ENCODE measurements at regions not wholly inside any gene's neighbourhood (a gene's known extent, or its start where the extent isn't known, plus 50 kb on each side); places are given as distances from the start of the nearest gene placed in this dataset.

DNA sequence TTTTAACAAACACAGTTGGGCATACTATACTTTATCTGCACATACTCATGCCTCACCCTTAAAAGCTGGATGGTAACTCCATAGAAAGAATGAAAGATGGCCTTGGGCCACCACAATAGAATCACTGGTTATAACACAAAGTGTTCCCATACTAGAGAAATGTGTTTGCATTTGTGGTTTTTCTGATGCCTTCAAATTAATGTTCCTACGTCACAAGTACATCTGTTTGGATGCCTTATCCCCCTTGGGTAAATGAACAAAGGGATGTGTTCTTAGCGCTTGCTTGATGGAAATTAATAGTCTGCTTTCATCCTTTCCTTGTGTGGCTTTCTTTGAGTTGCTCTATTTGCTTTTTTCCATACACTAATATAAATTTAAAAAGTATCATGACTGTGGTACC, 291.1 kb upstream of the PDE4D start:
- H3K4me3 ChIP-seq: no peak overlapping the region
- 0 to 100% (median 70%) methylated on average over 1 to 2 of the region's 2 CpGs; no CpG with 5 or more reads in 2 of the 10 experiments for WGBS, 10 experiments
- in situ Hi-C loops (cut with MboI; ENCODE audit: low pct_unique_long_range_greater_than_20kb in 2 of 9, low sequenced_read_pairs in 9 of 9, unreplicated experiment in 9 of 9): no loop called here
- H3K4me1 ChIP-seq (replicated peaks in 1 of 2): no peaks in the 10 kb centered on the region
- ATAC-seq (replicated peaks in 6 of 8): peak in 1 of 8 experiments; percentile 37
- H3K27ac ChIP-seq: no peak overlapping the region

DNA sequence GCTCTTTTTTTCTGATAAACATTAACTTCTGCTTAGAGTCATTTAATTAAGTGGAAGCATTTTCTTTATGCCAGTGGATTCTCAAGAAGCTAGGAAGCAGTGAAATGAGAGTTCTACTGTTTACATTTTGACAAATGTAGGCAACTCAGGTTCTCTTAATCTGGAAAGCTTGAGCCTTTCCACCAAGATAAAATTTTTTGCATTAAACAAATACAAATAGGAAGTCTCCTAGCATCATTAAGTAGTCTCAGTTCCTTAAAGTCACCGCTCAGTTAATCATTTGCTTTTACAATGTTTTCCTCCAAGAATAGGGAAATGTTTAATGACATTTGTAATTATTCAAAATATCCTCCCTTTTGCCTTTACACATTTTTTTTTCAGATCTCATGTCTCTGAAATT, 290.4 kb upstream of the PDE4D start:
- H3K4me1 ChIP-seq (replicated peaks in 1 of 2): no peaks in the 10 kb centered on the region
- WGBS, 10 experiments: 43 to 100% (median 93%) methylated on average over 1 of the region's 1 CpG; no CpG with 5 or more reads in 1 of the 10 experiments
- in situ Hi-C loops (cut with MboI; ENCODE audit: low pct_unique_long_range_greater_than_20kb in 2 of 9, low sequenced_read_pairs in 9 of 9, unreplicated experiment in 9 of 9): no loop called here
- no peak overlapping the region for H3K4me3 ChIP-seq
- H3K27ac ChIP-seq: no peak overlapping the region
- ATAC-seq (replicated peaks in 6 of 8): no peak

- in situ Hi-C loops (cut with MboI; ENCODE audit: low pct_unique_long_range_greater_than_20kb in 2 of 9, low sequenced_read_pairs in 9 of 9, unreplicated experiment in 9 of 9): no loop called here
- 0 to 83% (median 67%) methylated on average over 1 of the region's 1 CpG; no CpG with 5 or more reads in 1 of the 10 experiments for WGBS, 10 experiments
These were observed 284.6 kb upstream of the PDE4D start for GRCh38 chr5:60178101-60178500.

DNA sequence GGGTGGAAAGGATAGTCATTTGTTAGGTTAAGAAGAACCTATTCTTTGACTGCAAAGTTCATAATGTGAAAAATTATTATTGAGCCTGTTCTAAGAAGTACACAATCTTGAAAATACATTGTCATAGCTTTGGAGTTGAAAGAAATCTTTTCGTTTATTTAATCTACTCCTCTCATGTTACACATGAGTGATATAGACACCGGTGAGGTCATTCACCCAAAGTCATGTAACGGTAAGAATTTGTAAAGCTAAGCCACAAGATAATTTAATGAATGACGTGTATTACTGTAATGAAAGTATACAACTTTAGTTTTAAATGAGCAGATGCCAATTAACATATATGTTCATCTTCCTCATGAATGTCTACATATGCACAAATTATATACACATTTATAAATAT, 284.1 kb upstream of the PDE4D start:
- no peak for ATAC-seq (replicated peaks in 6 of 8)

More at GRCh38 chr5:60178101-60178500, 284.6 kb upstream of the PDE4D start:
- H3K4me1 ChIP-seq (replicated peaks in 1 of 2): no peaks in the 10 kb centered on the region
- H3K27ac ChIP-seq: no peak overlapping the region
- ATAC-seq (replicated peaks in 6 of 8): peak in 1 of 8 experiments; percentile 35
- no peak overlapping the region for H3K4me3 ChIP-seq

DNA sequence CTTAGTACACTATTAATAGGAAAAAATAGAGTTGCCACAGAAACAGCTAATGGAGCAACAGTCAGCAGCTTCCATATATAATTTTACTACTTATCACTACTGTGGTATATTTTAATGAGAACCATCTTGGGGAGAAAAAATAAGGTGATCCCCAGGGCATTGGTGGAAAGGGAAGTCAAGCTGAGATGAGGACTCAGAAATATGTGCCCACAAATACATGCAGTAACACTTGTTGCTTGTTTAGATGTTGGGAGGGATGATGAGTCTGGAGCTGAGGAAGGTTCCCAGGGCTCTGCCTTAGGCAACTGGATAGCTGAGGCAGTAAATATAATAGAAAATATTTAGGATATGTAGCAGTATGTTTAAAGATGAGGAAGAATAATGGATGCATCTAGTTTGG, 280.1 kb upstream of the PDE4D start:
- no peak for ATAC-seq (replicated peaks in 6 of 8)
- in situ Hi-C loops (cut with MboI; ENCODE audit: low pct_unique_long_range_greater_than_20kb in 2 of 9, low sequenced_read_pairs in 9 of 9, unreplicated experiment in 9 of 9): loop anchor here in 1 of 9 experiments (25.0 kb wide), 1 partner anchor 361 kb away; no protein-coding TSS in a partner anchor
- Histone ChIP-seq H3K4me3 (no peak overlapping the region), H3K27ac (no peak overlapping the region), H3K4me1 (replicated peaks in 1 of 2) (no peaks in the 10 kb centered on the region)

More for the DNA sequence above, 284.1 kb upstream of the PDE4D start:
- no peak overlapping the region for H3K27ac ChIP-seq
- in situ Hi-C loops (cut with MboI; ENCODE audit: low pct_unique_long_range_greater_than_20kb in 2 of 9, low sequenced_read_pairs in 9 of 9, unreplicated experiment in 9 of 9): no loop called here
- no peaks in the 10 kb centered on the region for H3K4me1 ChIP-seq (replicated peaks in 1 of 2)
- no peak overlapping the region for H3K4me3 ChIP-seq
- 3 to 100% (median 72%) methylated on average over 1 to 4 of the region's 4 CpGs; no CpG with 5 or more reads in 2 of the 10 experiments for WGBS, 10 experiments

- H3K4me1 ChIP-seq (replicated peaks in 1 of 2): no peaks in the 10 kb centered on the region
- no peak overlapping the region for H3K4me3 ChIP-seq
- ATAC-seq (replicated peaks in 6 of 8): peak in 3 of 8 experiments; percentile 24 to 91 (median 82)
- in situ Hi-C loops (cut with MboI; ENCODE audit: low pct_unique_long_range_greater_than_20kb in 2 of 9, low sequenced_read_pairs in 9 of 9, unreplicated experiment in 9 of 9): loop anchor here in 1 of 9 experiments (25.0 kb wide), 1 partner anchor 351 kb away; no protein-coding TSS in a partner anchor
- WGBS, 10 experiments: 0 to 100% (median 73%) methylated on average over 1 of the region's 1 CpG; no CpG with 5 or more reads in 3 of the 10 experiments
- H3K27ac ChIP-seq: no peak overlapping the region
These were observed 270.2 kb upstream of the PDE4D start for GRCh38 chr5:60163762-60164161.

DNA sequence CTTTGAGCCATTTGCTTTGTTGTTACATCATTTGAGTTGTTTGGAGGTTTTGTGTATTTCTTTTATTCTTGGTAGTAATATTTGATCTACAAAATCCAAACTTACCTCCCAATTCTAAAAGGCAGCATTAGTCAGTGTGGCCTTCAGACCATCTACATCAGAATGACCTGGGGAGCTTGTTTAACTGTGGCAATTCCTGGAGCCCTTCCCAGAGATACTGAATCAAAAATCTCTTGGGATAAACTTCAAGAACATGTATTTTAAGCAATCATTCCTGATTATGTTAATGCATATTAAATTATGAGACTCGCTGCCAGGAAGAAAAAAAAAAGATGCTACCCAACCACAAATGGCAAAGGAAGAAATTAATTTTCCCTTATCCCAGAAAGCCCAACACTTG, 268.9 kb upstream of the PDE4D start:
- Histone ChIP-seq H3K27ac (no peak overlapping the region), H3K4me1 (replicated peaks in 1 of 2) (no peaks in the 10 kb centered on the region), H3K4me3 (no peak overlapping the region)
- in situ Hi-C loops (cut with MboI; ENCODE audit: low pct_unique_long_range_greater_than_20kb in 2 of 9, low sequenced_read_pairs in 9 of 9, unreplicated experiment in 9 of 9): loop anchor here in 1 of 9 experiments (25.0 kb wide), 1 partner anchor 350 kb away; no protein-coding TSS in a partner anchor
- 11 to 100% (median 43%) methylated on average over 1 of the region's 1 CpG; no CpG with 5 or more reads in 3 of the 10 experiments for WGBS, 10 experiments
- ATAC-seq (replicated peaks in 6 of 8): no peak

GRCh38 chr5:60161340-60161934, 267.9 kb upstream of the PDE4D start:
- peak in 2 of 8 experiments; percentile 23 to 28 for ATAC-seq (replicated peaks in 6 of 8)
- in situ Hi-C loops (cut with MboI; ENCODE audit: low pct_unique_long_range_greater_than_20kb in 2 of 9, low sequenced_read_pairs in 9 of 9, unreplicated experiment in 9 of 9): loop anchor here in 1 of 9 experiments (25.0 kb wide), 1 partner anchor 349 kb away; no protein-coding TSS in a partner anchor
- Histone ChIP-seq H3K4me1 (replicated peaks in 1 of 2) (no peaks in the 10 kb centered on the region), H3K4me3 (no peak overlapping the region), H3K27ac (no peak overlapping the region)
- WGBS, 10 experiments: 0 to 93% (median 62%) methylated on average over 1 to 3 of the region's 3 CpGs

GRCh38 chr5:60149081-60149480, 255.6 kb upstream of the PDE4D start:
- no peaks in the 10 kb centered on the region for H3K4me1 ChIP-seq (replicated peaks in 1 of 2)
- H3K27ac ChIP-seq: no peak overlapping the region
- WGBS, 10 experiments: 33 to 100% (median 62%) methylated on average over 1 to 3 of the region's 3 CpGs; no CpG with 5 or more reads in 1 of the 10 experiments
- no peak for ATAC-seq (replicated peaks in 6 of 8)
- in situ Hi-C loops (cut with MboI; ENCODE audit: low pct_unique_long_range_greater_than_20kb in 2 of 9, low sequenced_read_pairs in 9 of 9, unreplicated experiment in 9 of 9): no loop called here
- no peak overlapping the region for H3K4me3 ChIP-seq

- in situ Hi-C loops (cut with MboI; ENCODE audit: low pct_unique_long_range_greater_than_20kb in 2 of 9, low sequenced_read_pairs in 9 of 9, unreplicated experiment in 9 of 9): no loop called here
- H3K27ac ChIP-seq: no peak overlapping the region
These were observed 254.8 kb upstream of the PDE4D start for GRCh38 chr5:60148366-60148765.

DNA sequence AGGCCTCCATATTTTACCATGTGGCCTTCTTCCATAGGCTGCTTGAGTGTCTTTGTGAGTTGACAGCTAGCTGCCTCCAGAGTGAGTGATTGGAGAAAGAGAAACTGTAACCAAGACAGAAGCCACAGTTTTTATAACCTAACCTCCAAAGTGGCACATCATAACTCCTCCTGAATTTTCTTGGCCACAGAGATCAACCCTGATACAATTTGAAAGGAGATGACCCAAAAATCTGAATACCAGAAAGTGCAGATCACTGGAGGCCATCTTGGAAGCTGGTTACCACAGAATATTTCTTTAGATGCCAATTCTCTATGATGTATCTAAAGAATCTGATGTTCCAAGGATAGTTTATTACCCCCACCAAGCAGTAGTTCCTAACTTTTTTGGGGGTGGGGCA, 254.3 kb upstream of the PDE4D start:
- no peaks in the 10 kb centered on the region for H3K4me1 ChIP-seq (replicated peaks in 1 of 2)
- in situ Hi-C loops (cut with MboI; ENCODE audit: low pct_unique_long_range_greater_than_20kb in 2 of 9, low sequenced_read_pairs in 9 of 9, unreplicated experiment in 9 of 9): no loop called here
- H3K27ac ChIP-seq: no peak overlapping the region
- no peak overlapping the region for H3K4me3 ChIP-seq
- ATAC-seq (replicated peaks in 6 of 8): no peak

More at GRCh38 chr5:60148366-60148765, 254.8 kb upstream of the PDE4D start:
- no peak for ATAC-seq (replicated peaks in 6 of 8)
- no peak overlapping the region for H3K4me3 ChIP-seq
- no peaks in the 10 kb centered on the region for H3K4me1 ChIP-seq (replicated peaks in 1 of 2)
- WGBS, 10 experiments: 40 to 90% (median 67%) methylated on average over 1 of the region's 1 CpG; no CpG with 5 or more reads in 3 of the 10 experiments

GRCh38 chr5:60143942-60144549, 250.5 kb upstream of the PDE4D start:
- in situ Hi-C loops (cut with MboI; ENCODE audit: low pct_unique_long_range_greater_than_20kb in 2 of 9, low sequenced_read_pairs in 9 of 9, unreplicated experiment in 9 of 9): no loop called here

GRCh38 chr5:60141119-60141518, 247.6 kb upstream of the PDE4D start:
- no peak for ATAC-seq (replicated peaks in 6 of 8)
- 0 to 100% (median 80%) methylated on average over 1 to 2 of the region's 2 CpGs; no CpG with 5 or more reads in 3 of the 10 experiments for WGBS, 10 experiments

More at GRCh38 chr5:60143942-60144549, 250.5 kb upstream of the PDE4D start:
- 37 to 100% (median 82%) methylated on average over 2 to 5 of the region's 5 CpGs; no CpG with 5 or more reads in 1 of the 10 experiments for WGBS, 10 experiments
- H3K27ac ChIP-seq: no peak overlapping the region
- peak in 2 of 8 experiments; percentile 34 to 65 for ATAC-seq (replicated peaks in 6 of 8)
- H3K4me1 ChIP-seq (replicated peaks in 1 of 2): no peaks in the 10 kb centered on the region
- H3K4me3 ChIP-seq: no peak overlapping the region

More at GRCh38 chr5:60141119-60141518, 247.6 kb upstream of the PDE4D start:
- Histone ChIP-seq H3K27ac (no peak overlapping the region), H3K4me3 (no peak overlapping the region), H3K4me1 (replicated peaks in 1 of 2) (no peaks in the 10 kb centered on the region)
- in situ Hi-C loops (cut with MboI; ENCODE audit: low pct_unique_long_range_greater_than_20kb in 2 of 9, low sequenced_read_pairs in 9 of 9, unreplicated experiment in 9 of 9): no loop called here
